HCT116 (cell line): ENCODE measurements at regions not wholly inside any gene's neighbourhood (a gene's known extent, or its start where the extent isn't known, plus 50 kb on each side); places are given as distances from the start of the nearest gene placed in this dataset.

Experiments used
- ATAC-seq: fragments of 200-7000 bp; cut with Tn5 transposase; 2 replicates; pipeline ENCODE4 v1.9.1; 2020; ENCODE audit warnings: mild to moderate bottlenecking, moderate library complexity
- BruUV-seq: library from RNA; stranded (reverse); fragments of 400-500 nt; replicated peaks from 2 replicates; lab custom pipeline; 2021; lab: Mats Ljungman, UMichigan
- CTCF ChIA-PET: fragments of 300-600 bp; sonication (Branson Sonifier 250); formaldehyde crosslinking; loops from one replicate; lab custom pipeline; 2021; ENCODE audit warnings: antibody characterized with exemption; lab: Charles Lee
- POLR2A ChIA-PET: fragments of 300-600, 350-600 bp; sonication (Branson Sonifier 250); formaldehyde crosslinking; loops from one replicate; lab custom pipeline; 2021; ENCODE audit warnings: antibody characterized with exemption; lab: Charles Lee
- RAD21 ChIA-PET, 2 experiments: fragments of 300-600 bp; sonication (Branson Sonifier 250); formaldehyde crosslinking; loops; one replicate each; lab custom pipeline; 2023; ENCODE audit warnings: low total read pairs in 2 of 2; ENCODE audit not compliant: uncharacterized antibody in 2 of 2, unreplicated experiment in 2 of 2, low non-redundant PET in 1 of 2; lab: Charles Lee
- DNase-seq: peaks from one replicate; pipeline ENCODE4 v3.0.0-alpha.2; 2010; ENCODE audit warnings: low read depth, low spot score
- H2AFZ ChIP-seq: fragments of 200-600 bp; shearing (Covaris generic), sonication (generic); 2 replicates; pipeline ENCODE4 v1.6.1; 2017; ENCODE audit warnings: low read depth, mixed run types, mixed read lengths, antibody characterized with exemption, low read length; ENCODE audit not compliant: poor library complexity, severe bottlenecking
- H3K27ac ChIP-seq: 2 replicates; pipeline ENCODE4 v1.5.1; 2012; ENCODE audit warnings: low read depth, low read length
- H3K27me3 ChIP-seq: fragments of 200-600 bp; sonication (generic); 2 replicates; pipeline ENCODE4 v1.6.1; 2016; ENCODE audit warnings: mixed run types, low read length, mixed read lengths; ENCODE audit not compliant: insufficient read depth
- H3K36me3 ChIP-seq, 2 experiments: fragments of 200-500 bp in 1 of 2; fragments of 200-600 bp in 1 of 2; sonication (Bioruptor generic) in 1 of 2; sonication (generic) in 1 of 2; 2 replicates each; pipeline versions ENCODE4 v1.5.1 to v1.6.1; 2014 to 2016; ENCODE audit warnings: low read length in 2 of 2, inconsistent platforms in 1 of 2, mixed read lengths in 1 of 2, mixed run types in 1 of 2; ENCODE audit not compliant: insufficient read depth in 2 of 2, control insufficient read depth in 1 of 2
- H3K4me1 ChIP-seq, 2 experiments: fragments of 200-600 bp in 1 of 2; sonication (generic) in 1 of 2; 2 replicates each; pipeline versions ENCODE4 v1.5.1 to v1.6.1; 2012 to 2017; ENCODE audit warnings: low read length in 2 of 2, inconsistent platforms in 1 of 2, mild to moderate bottlenecking in 1 of 2, mixed read lengths in 1 of 2, mixed run types in 1 of 2, moderate library complexity in 1 of 2; ENCODE audit not compliant: insufficient read depth in 2 of 2, control insufficient read depth in 1 of 2
- H3K4me2 ChIP-seq: fragments of 200-600 bp; sonication (generic); 2 replicates; pipeline ENCODE4 v1.6.1; 2017; ENCODE audit warnings: mixed run types, low read length, mixed read lengths
- H3K4me3 ChIP-seq, 2 experiments: fragments of 200-600 bp in 1 of 2; sonication (generic) in 1 of 2; replicated peaks in 1 of 2; 2 replicates each; pipeline ENCODE4 v1.5.1; 2011 to 2016; ENCODE audit warnings: low read length in 2 of 2, control low read depth in 1 of 2, low read depth in 1 of 2, mild to moderate bottlenecking in 1 of 2, mixed read lengths in 1 of 2, mixed run types in 1 of 2
- H3K79me2 ChIP-seq: fragments of 200-600 bp; sonication (generic); 2 replicates; pipeline ENCODE4 v1.6.1; 2017; ENCODE audit warnings: mild to moderate bottlenecking, mixed run types, low read length, moderate library complexity, mixed read lengths; ENCODE audit not compliant: insufficient read depth
- H3K9ac ChIP-seq: fragments of 200-600 bp; sonication (generic); 2 replicates; pipeline ENCODE4 v1.6.1; 2016; ENCODE audit warnings: low read length, mixed read lengths
- H3K9me2 ChIP-seq: fragments of 200-600 bp; sonication (generic), shearing (Covaris generic); 2 replicates; pipeline ENCODE4 v1.6.1; 2017; ENCODE audit warnings: mixed run types, mild to moderate bottlenecking, moderate library complexity; ENCODE audit not compliant: insufficient read depth
- H3K9me3 ChIP-seq, 2 experiments: fragments of 200-500 bp in 1 of 2; fragments of 200-600 bp in 1 of 2; sonication (Bioruptor generic) in 1 of 2; sonication (generic) in 1 of 2; 2 replicates each; pipeline ENCODE4 v1.6.1; 2014 to 2017; ENCODE audit warnings: low read length in 2 of 2, mixed read lengths in 2 of 2, inconsistent platforms in 1 of 2, low read depth in 1 of 2, mild to moderate bottlenecking in 1 of 2, mixed run types in 1 of 2, moderate library complexity in 1 of 2; ENCODE audit not compliant: control insufficient read depth in 1 of 2, insufficient read depth in 1 of 2
- H4K20me1 ChIP-seq: fragments of 200-600 bp; sonication (generic), shearing (Covaris generic); 2 replicates; pipeline ENCODE4 v1.6.1; 2017; ENCODE audit warnings: mixed run types, mild to moderate bottlenecking, moderate library complexity; ENCODE audit not compliant: insufficient read depth
- REST ChIP-seq: IDR thresholded peaks from 2 replicates; pipeline ENCODE4 v1.6.1; 2012; ENCODE audit warnings: low read depth
- SP1 ChIP-seq: IDR thresholded peaks from 2 replicates; pipeline ENCODE4 v1.6.1; 2012; ENCODE audit warnings: low read depth
- ZBTB33 ChIP-seq: IDR thresholded peaks from 2 replicates; pipeline ENCODE4 v1.6.1; 2011; ENCODE audit warnings: mild to moderate bottlenecking, low read length, moderate library complexity; ENCODE audit not compliant: insufficient replicate concordance; ENCODE audit errors: extremely low read depth
- intact Hi-C: fragments of 100-400 bp; cut with micrococcal nuclease; formaldehyde crosslinking; loops from 2 replicates; pipeline ENCODE4 v1.10.0; 2022
- TF ChIP-seq, protein P1 (sequence below): IDR thresholded peaks from 2 replicates; pipeline ENCODE4 v1.6.1; 2012

DNA sequence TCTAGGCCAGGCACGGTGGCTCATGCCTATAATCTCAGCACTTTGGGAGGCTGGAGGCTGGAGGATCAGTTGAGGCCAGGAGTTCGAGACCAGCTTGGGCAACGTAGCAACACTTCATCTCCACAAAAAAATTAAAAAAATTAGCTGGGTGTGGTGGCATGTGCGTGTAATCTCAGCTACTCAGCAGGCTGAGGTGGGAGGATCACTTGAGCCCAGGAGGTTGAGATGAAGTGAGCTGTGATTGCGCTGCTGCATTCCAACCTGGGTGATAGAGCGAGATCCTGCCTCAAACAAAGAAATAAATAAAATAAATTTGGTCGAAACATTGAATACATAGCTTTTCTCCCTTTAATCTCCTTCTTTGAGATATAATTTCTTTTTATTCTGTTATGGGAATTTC, 80.6 kb upstream of the ITGB1 start:
- Histone ChIP-seq H3K27me3 (no peaks in the 10 kb centered on the region), H3K79me2 (no peaks in the 10 kb centered on the region), H3K9ac (no peak overlapping the region), H4K20me1 (no peaks in the 10 kb centered on the region), H3K27ac (no peak overlapping the region), H2AFZ (no peak overlapping the region), H3K4me3 (no peak overlapping the region), H3K36me3 (no peaks in the 10 kb centered on the region), H3K9me2 (no peaks in the 10 kb centered on the region), H3K4me1 (no peaks in the 10 kb centered on the region; a peak in 1 of 4 replicates), H3K9me3 (no peaks in the 10 kb centered on the region), H3K4me2 (no peak overlapping the region)
- RAD21 ChIA-PET: no interaction called here
- CTCF ChIA-PET: no interaction called here
- DNase-seq (no peak), ATAC-seq (no peak)
- POLR2A ChIA-PET: no interaction called here
- TF ChIP-seq ZBTB33: no peak
- no peak for TF ChIP-seq REST
- no peak for TF ChIP-seq SP1
- TF ChIP-seq, protein P1, sequence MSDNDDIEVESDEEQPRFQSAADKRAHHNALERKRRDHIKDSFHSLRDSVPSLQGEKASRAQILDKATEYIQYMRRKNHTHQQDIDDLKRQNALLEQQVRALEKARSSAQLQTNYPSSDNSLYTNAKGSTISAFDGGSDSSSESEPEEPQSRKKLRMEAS: no peak
- intact Hi-C loops: no loop called here
- no TSS peak for BruUV-seq
